Astrocyte of the spinal cord (primary cell): ENCODE measurements at regions not wholly inside any gene's neighbourhood (a gene's known extent, or its start where the extent isn't known, plus 50 kb on each side); places are given as distances from the start of the nearest gene placed in this dataset.

Experiments
- DNase-seq: peaks from one replicate; pipeline ENCODE4 v3.0.0; 2011; ENCODE audit warnings: low read depth, low spot score
- H3K4me3 ChIP-seq: 2 replicates; pipeline ENCODE4 v1.5.1; 2011; ENCODE audit warnings: low read depth, mild to moderate bottlenecking, low read length, moderate library complexity
- CTCF ChIP-seq: IDR thresholded peaks from 2 replicates; pipeline ENCODE4 v1.5.1; 2012; ENCODE audit warnings: low read depth, mild to moderate bottlenecking, low read length, inconsistent platforms
- in situ Hi-C: cut with HindIII; loops from 2 replicates; pipeline ENCODE4 v1.10.0; 2017; ENCODE audit warnings: low sequenced_read_pairs

- DNase-seq: peak; percentile 74
- TF ChIP-seq CTCF: no peak
- no peak overlapping the region for H3K4me3 ChIP-seq
- in situ Hi-C loops: no loop called here
These were observed 553.0 kb downstream of the SLC16A7 start for GRCh38 chr12:60148831-60149230.

- no peak overlapping the region for H3K4me3 ChIP-seq
- DNase-seq: no peak
- TF ChIP-seq CTCF: no peak
- in situ Hi-C loops: no loop called here
These were observed 556.9 kb downstream of the SLC16A7 start for GRCh38 chr12:60152756-60153155.

- DNase-seq: no peak
- H3K4me3 ChIP-seq: no peak overlapping the region
- no peak for TF ChIP-seq CTCF
- in situ Hi-C loops: no loop called here
These were observed 563.9 kb downstream of the SLC16A7 start for GRCh38 chr12:60159761-60160160.

- in situ Hi-C loops: no loop called here
- DNase-seq: no peak
- no peak overlapping the region for H3K4me3 ChIP-seq
- no peak for TF ChIP-seq CTCF
These were observed 567.3 kb downstream of the SLC16A7 start for GRCh38 chr12:60162988-60163720.

- in situ Hi-C loops: no loop called here
- no peak overlapping the region for H3K4me3 ChIP-seq
- TF ChIP-seq CTCF: no peak
- DNase-seq: no peak
These were observed 570.0 kb downstream of the SLC16A7 start for GRCh38 chr12:60165781-60166180.

DNA sequence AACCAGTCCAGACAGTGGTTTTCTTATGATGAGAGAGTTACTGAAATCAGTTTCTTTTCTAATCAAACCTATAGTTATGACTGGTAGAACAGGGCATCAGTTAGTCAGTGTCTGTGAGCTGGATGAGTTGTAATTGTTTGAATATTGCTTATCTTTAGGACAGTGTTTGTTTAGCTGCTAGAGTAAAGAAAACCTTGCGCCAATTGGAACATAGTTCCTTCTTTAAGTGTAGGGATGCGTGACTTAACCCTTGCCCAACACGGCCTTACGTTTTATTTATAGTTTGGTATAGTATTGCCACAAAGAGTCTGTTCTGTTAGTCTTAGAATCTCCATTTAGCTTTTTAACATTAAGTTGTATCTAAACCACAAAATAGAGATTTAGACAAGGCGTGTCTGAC is 572.6 kb downstream of the SLC16A7 start:
- H3K4me3 ChIP-seq: no peak overlapping the region
- DNase-seq: no peak
- TF ChIP-seq CTCF: no peak
- in situ Hi-C loops: no loop called here

DNA sequence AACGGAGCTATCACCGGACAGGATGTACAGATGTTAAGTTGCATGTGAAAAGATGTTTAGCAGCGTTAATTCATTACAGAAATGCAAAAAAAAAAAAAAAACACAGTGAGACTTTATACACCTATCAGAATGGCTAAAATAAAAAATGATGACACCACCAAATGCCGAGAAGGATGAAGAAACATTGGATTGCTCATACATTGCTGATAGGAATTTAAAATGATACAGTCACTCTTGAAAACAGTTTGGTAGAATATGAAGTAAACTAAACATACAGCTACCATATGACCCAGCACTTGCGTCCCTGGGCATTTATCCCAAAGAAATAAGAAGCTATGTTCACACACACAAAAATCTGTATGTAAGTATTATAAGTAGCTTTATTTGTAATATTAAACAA is 574.1 kb downstream of the SLC16A7 start:
- DNase-seq: no peak
- H3K4me3 ChIP-seq: no peak overlapping the region
- in situ Hi-C loops: no loop called here

More for the DNA sequence above, 574.1 kb downstream of the SLC16A7 start:
- no peak for TF ChIP-seq CTCF
